ENCODE measurements at regions not wholly inside any gene's neighbourhood (a gene's known extent, or its start where the extent isn't known, plus 50 kb on each side); places are given as distances from the start of the nearest gene placed in this dataset.

- DNase-seq (ENCODE audit: low spot score), result no peak
These were observed 461.7 kb upstream of the DYNLRB2 start for GRCh38 chr16:80079072-80079471.

DNA sequence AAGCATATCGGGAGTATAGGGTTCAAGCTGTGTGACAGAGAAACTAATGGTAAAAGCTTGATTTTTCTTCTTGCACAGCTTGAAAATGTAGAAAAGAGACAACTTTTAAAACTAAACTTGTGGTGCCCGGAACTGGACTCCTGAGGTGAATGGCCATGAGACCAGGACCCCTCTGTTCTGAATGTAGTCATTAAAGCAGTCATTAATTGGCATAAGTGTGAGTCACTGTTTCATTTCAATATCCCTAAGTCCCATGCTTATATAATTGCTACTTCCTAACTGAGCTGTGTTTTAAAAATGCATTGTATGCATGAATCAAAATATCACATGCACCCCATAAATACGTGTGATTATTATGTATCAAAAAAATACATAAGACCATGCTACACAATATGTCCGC, 463.1 kb upstream of the DYNLRB2 start:
- DNase-seq (ENCODE audit: low spot score), result no peak

GRCh38 chr16:80074329-80074728, 466.5 kb upstream of the DYNLRB2 start:
- DNase-seq (ENCODE audit: low spot score), result no peak

- DNase-seq (ENCODE audit: low spot score), result no peak
These were observed 468.8 kb upstream of the DYNLRB2 start for GRCh38 chr16:80071964-80072456.

DNA sequence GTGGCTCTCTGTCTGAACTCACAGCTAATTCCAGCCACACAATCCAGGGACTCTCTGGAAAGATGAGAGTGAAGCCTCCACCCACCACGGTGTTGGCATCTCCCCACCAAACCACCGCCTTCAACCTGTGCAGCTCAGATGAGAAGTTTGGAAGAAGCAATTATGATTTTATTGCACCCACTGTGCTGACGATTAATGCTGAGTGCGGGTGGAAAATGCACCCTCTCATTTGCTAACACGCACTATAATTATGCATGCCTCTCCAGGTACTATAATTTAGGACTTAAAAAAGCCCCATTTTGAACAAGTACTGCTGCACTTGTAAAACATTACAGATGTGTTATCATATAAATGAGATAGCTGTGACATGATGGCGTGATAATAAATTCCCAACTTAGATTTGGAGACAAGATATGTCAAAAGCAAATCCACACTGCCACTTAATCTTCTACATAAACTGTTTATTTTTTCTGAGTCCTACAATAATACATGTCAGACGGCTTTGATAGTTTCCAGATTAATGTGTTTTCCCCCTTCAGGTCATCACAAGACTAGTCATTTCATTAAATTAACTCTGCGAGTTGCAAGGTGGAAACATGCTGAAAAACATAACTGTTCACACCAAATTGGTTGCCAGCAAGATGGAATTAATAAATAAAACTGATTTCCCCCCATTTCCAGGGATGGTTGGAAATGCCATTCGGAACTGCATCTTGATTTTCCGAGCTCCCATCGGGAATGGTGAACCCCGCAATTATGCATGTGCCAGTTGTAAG, 466.5 kb upstream of the MAF start:
- no peak for DNase-seq (ENCODE audit: low spot score)

GRCh38 chr16:80065541-80065940, 465.0 kb upstream of the MAF start:
- no peak for DNase-seq (ENCODE audit: low spot score)

- no peak for DNase-seq (ENCODE audit: low spot score)
These were observed 463.2 kb upstream of the MAF start for GRCh38 chr16:80063713-80064069.

DNA sequence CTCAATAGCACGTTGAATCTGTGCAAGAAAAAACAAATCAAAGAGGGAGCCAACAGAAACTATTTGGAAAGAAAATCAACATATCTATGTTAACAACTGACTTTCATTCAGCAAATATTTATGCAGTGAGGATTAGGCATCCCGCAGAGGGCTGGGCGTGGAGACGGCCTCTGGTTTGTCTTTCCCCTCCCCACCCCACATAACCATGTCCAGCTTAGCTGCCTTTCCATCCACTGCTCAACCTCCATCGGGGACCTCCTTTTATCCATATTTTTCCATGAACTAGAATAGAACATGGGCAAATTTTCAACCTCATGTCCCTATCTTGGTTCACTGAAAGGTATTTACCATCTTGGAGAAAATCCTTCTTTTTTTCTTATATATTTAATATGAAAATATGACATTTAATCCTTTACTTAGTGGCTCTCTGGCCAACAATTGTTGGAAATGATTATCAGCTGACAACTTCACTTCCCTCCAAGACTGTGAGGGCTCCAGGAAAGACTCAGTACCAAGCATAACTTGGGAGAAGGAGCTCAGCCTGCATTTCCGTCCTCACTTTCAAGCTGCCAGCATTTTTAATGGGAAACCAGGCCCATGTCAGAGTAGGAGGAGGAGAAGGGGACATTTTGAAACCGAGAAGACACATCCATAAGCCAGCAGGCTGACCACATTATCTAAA, 462.6 kb upstream of the MAF start:
- no peak for DNase-seq (ENCODE audit: low spot score)

GRCh38 chr16:80062361-80063030, 462.0 kb upstream of the MAF start:
- DNase-seq (ENCODE audit: low spot score), result no peak

DNA sequence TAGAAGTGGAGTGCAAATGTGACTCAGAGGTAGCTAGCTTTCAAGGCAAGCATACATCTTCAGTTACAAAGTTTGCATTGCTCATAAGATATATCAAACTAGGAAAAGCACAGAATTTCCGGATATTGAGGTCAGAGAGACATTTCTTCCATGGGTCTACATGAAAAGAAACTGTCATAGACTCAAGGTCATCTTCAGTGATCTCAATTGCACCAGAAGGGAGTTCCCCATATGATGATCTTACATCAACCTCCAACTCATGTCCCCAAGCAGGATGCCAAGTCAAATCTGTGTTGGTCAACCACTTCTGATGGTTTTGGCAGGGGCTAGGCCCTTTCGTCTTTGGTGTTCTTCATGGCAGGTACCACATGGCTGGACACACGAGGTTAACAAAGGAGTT, 459.9 kb upstream of the MAF start:
- DNase-seq (ENCODE audit: low spot score), result no peak

DNA sequence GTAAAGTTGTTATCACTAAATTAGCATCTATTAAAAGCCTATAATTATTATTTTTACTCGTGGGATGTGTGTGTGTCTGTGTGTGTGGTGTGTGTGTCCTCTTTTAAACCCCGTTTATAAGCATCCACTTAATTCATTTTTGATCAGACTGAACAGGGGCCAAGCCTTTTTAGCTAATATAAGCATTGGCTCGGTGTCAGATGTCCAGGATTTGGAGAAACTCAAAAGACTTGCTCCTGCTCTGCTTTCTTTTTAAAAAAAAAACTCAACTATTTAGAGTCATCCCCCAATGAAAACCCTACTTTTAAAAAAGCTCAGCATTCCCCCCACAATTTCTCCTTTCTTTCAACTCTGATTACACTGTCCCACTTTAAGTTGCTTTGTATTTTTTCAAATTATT, 459.3 kb upstream of the MAF start:
- no peak for DNase-seq (ENCODE audit: low spot score)

DNA sequence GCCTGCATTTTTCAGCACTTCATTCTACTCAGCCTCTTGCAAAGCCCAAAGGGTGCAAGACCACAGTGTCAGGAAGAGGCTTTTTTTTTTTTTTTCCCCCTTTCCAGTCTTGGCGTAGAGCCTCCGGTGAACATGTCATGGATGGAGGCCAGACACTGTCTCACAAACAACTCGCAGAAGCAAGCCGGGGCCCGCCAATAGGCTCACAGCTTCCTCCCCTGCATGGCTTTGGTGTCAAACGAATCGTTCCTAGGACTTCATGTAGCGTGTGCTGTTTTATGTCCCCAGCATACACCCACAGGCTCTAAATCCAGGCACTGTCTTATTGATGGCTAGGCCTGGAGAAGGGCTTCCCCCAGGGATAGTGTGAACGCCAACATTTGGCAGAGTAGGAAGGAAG, 457.7 kb upstream of the MAF start:
- no peak for DNase-seq (ENCODE audit: low spot score)

DNA sequence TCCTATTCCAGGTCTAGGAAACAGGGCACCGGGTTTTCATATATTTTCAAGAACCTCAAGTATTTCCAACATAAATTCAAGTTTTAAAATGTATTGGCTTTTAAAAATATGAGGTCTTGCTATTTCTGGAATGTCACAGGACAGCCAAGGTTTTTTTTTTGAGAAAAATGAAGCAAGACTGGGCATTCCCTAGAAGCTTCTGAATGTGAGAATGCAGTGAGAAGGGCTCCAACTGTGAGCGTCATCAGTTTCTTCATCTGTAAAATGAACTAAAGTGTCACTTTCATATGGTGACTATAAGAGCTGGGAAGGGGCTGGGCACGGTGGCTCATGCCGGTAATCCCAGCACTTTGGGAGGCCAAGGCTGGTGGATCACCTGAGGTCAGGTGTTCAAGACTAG, 455.8 kb upstream of the MAF start:
- DNase-seq (ENCODE audit: low spot score), result no peak

DNA sequence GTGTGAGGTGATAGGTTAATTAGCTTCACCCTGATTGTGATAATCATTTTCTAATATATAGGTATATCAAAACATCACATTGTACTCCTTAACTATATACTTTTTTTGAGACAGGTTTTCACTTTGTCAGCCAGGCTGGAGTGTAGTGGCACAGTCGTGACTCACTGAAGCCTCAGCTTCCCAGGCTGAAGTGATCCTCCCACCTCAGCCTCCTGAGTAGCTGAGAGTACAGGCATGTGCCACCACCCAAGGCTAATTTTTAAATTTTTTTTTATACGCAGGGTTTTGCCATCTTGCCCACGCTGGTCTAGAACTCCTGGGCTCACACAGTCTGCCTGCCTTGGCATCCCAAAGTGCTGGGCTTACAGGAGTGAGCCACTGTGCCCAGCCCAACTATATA, 455.3 kb upstream of the MAF start:
- no peak for DNase-seq (ENCODE audit: low spot score)

- no peak for DNase-seq (ENCODE audit: low spot score)
These were observed 454.1 kb upstream of the MAF start for GRCh38 chr16:80054647-80055046.

DNA sequence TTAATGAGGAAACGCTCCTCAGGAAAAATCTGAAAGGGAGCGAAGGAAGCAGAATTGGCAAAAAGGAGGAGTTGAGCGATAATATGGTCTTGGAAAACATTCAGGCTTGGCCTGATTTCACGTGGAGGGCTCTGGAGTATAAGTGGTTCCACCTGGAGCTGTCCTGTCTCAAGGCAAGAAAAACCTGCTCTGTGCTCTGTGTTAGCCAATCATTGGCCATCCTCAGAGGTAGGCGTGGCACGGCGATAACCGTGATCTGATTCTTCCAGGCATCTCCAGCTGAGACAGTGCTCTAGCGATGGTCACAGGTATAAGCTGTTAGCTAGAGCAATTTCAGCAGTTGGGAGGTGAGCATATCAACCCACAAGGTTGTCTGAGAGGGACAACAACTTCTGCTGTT, 450.5 kb upstream of the MAF start:
- DNase-seq (ENCODE audit: low spot score), result no peak

DNA sequence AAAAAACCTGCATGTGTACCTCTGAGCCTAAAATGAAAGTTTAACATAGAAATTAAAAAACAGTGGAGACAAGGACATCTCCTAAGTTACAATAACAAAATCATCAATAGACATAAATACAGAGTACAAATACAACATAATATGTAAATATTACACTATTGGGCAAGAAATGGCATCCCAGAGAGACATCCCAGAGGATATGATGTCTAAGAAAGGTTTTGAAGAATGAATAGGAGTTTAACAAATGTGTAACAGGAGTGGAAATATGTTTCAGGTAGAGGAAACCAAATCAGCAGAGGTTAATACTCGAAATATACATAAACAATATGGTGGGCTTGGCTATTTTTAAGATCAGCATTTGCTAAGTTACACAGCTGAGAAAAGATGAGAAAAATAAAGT, 447.7 kb upstream of the MAF start:
- no peak for DNase-seq (ENCODE audit: low spot score)

DNA sequence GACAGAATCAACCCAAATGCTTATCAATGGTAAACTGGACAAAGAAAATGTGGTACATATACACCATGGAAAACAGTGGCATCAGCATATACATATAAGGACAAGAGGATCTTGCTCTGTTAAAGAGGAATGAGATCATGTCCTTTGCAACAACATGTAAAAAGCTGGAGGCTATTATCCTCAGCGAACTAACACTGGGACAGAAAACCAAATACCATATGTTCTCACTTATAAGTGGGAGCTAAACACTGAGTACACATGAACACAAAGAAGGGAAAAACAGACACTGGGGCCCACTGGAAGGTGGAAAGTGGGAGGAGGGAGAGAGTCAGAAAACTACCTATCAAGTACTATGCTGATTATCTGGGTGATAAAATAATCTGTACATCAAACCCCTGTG, 447.3 kb upstream of the MAF start:
- DNase-seq (ENCODE audit: low spot score), result no peak

DNA sequence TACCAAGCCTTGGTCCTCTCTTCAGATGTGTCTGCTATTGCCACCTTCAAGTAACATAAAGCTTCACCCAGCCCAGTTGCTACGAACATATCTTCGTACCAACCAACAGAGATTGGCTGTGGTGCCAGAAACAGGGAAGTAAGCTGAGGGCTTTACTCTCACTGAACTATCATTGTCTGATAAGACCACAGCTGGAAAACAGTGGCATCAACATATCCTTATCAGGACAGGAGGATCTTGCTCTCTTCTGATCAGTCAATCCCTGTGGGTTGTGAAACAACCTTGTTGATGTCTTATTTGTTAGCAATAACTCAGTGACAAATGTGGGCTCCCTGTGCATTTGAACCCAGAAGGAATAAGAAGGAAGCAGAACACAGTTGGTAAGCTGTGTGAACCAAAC, 446.3 kb upstream of the MAF start:
- DNase-seq (ENCODE audit: low spot score), result no peak

DNA sequence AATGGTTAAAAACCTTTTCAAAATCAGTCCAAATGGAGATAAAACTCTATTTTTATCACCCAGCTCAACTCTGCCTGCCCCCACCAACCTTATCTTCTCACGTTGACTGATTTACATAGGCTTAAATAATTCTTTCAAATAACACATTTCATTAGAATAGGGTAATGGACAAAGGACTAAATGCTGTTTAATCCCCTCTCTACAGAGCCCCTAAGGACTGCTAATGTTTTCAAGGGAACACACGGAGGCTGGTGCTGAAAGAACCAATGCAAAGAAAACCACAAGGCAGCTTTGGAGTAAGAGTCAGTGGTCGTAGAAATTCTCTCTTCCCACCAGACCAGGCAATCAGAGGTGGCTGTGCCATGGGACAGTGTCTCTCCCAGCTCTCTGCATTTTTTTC, 445.7 kb upstream of the MAF start:
- DNase-seq (ENCODE audit: low spot score), result no peak

DNA sequence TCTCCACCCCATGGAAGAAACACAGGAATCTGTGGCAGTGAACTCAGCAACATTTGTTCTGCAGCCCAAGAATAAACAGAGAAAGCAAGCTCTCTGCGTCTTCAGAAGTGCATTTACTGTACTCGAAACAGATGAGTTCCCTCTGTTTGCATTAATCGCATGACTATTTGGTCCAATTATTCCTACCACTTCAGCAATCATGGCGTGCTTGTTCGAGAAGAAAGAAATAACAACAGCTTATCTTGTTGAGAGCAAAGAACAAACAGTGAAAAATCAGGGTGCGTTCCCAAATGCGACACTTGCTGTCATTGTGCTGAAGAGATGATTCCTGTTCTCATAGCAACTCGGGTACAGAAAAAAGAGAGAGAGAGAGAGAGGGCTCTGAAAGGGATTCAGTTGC, 445.3 kb upstream of the MAF start:
- no peak for DNase-seq (ENCODE audit: low spot score)

DNA sequence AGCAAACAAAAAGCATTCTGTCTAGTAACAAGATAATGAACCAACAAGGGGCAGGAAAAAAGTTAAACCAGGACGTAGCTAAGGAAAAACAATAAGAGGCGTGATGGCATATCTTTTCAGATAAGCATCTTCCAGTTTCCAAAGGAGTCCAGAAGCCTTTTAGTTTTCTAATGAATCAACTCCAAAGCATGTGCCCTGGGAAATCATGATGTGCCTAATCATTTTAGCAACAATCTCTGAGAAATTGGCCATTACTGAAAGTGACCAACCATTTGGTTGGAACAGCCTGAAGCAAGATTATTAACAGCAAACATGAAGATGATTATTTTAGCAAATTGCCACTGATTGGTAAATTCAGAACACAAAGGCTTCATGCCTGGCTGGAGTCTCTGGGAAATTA, 440.9 kb upstream of the MAF start:
- no peak for DNase-seq (ENCODE audit: low spot score)

- no peak for DNase-seq (ENCODE audit: low spot score)
These were observed 440.3 kb upstream of the MAF start for GRCh38 chr16:80040814-80041213.
